GM18498 (cell line): ENCODE measurements at regions not wholly inside any gene's neighbourhood (a gene's known extent, or its start where the extent isn't known, plus 50 kb on each side); places are given as distances from the start of the nearest gene placed in this dataset.
A peak's percentile ranks its signal among the peaks of the same experiment; 100 is the strongest.
"Not testable (repeated sequence)": the region's sequence is repeated elsewhere in the genome, so short reads cannot be mapped to it uniquely, and the experiment has no call there.

Source experiments
- ATAC-seq: cut with Tn5 transposase; IDR thresholded peaks from one replicate; pipeline ENCODE4 v1.9.1; 2021; ENCODE audit warnings: mild to moderate bottlenecking, moderate library complexity; ENCODE audit not compliant: unreplicated experiment

GRCh38 chr7:55705728-55706450 is 133.6 kb upstream of the VOPP1 start:
- not testable (repeated sequence) for ATAC-seq

GRCh38 chr7:55702831-55703230 is 130.5 kb upstream of the VOPP1 start:
- ATAC-seq: not testable (repeated sequence)

GRCh38 chr7:55699450-55699842 is 127.1 kb upstream of the VOPP1 start:
- not testable (repeated sequence) for ATAC-seq

- ATAC-seq: peak; percentile 84
Observed at GRCh38 chr7:55698607-55699449, 126.5 kb upstream of the VOPP1 start.

- not testable (repeated sequence) for ATAC-seq
Observed at GRCh38 chr7:55695893-55696701, 123.8 kb upstream of the VOPP1 start.

GRCh38 chr7:55694484-55694883 is 122.2 kb upstream of the VOPP1 start:
- ATAC-seq: not testable (repeated sequence)

- not testable (repeated sequence) for ATAC-seq
Observed at GRCh38 chr7:55688684-55689681, 116.7 kb upstream of the VOPP1 start.

- not testable (repeated sequence) for ATAC-seq
Observed at GRCh38 chr7:55688261-55688660, 116.0 kb upstream of the VOPP1 start.

- ATAC-seq: not testable (repeated sequence)
Observed at GRCh38 chr7:55687252-55687651, 115.0 kb upstream of the VOPP1 start.

GRCh38 chr7:55686771-55687170 is 114.5 kb upstream of the VOPP1 start:
- not testable (repeated sequence) for ATAC-seq

- not testable (repeated sequence) for ATAC-seq
Observed at GRCh38 chr7:55683501-55683900, 111.2 kb upstream of the VOPP1 start.

- not testable (repeated sequence) for ATAC-seq
Observed at GRCh38 chr7:55675589-55675988, 103.3 kb upstream of the VOPP1 start.

- ATAC-seq: not testable (repeated sequence)
Observed at GRCh38 chr7:55673525-55673924, 101.2 kb upstream of the VOPP1 start.

- not testable (repeated sequence) for ATAC-seq
Observed at GRCh38 chr7:55672084-55672483, 99.8 kb upstream of the VOPP1 start.

- no peak for ATAC-seq
Observed at GRCh38 chr7:55657654-55658053, 85.4 kb upstream of the VOPP1 start.

GRCh38 chr7:55651057-55651456 is 78.8 kb upstream of the VOPP1 start:
- no peak for ATAC-seq

GRCh38 chr7:55649238-55649637 is 76.9 kb upstream of the VOPP1 start:
- ATAC-seq: no peak

GRCh38 chr7:55644567-55644966 is 72.3 kb upstream of the VOPP1 start:
- ATAC-seq: no peak

- ATAC-seq: no peak
Observed at GRCh38 chr7:55642266-55642665, 70.0 kb upstream of the VOPP1 start.

GRCh38 chr7:55641811-55642210 is 69.5 kb upstream of the VOPP1 start:
- ATAC-seq: peak; percentile 78
